Cerebellar cortex (tissue), 1 donor: ENCODE measurements at regions not wholly inside any gene's neighbourhood (a gene's known extent, or its start where the extent isn't known, plus 50 kb on each side); places are given as distances from the start of the nearest gene placed in this dataset.

Source experiments
- DNase-seq: peaks from one replicate; pipeline ENCODE4 v3.0.0-alpha.2; 2015; ENCODE audit warnings: low spot score

DNA sequence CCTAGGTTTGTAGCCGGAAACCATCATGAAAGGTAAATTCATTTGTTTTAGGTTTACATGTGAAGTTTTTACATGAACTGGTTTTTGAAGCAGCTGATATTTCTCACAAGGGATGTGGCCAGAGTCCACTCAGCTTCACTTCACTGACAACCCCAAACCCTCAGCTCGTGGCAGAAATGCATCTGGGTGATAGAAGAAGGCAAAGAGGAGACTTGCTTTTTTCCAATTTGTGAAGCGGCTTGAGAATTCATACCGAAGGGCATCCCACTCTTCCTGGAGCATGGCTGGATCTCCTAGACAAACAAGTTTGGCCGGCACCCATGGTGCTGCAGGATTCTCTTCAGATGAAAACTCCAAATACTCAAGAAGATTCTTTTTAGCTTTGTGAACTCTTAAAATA, 392.8 kb upstream of the CNR1 start:
- DNase-seq, result no peak

DNA sequence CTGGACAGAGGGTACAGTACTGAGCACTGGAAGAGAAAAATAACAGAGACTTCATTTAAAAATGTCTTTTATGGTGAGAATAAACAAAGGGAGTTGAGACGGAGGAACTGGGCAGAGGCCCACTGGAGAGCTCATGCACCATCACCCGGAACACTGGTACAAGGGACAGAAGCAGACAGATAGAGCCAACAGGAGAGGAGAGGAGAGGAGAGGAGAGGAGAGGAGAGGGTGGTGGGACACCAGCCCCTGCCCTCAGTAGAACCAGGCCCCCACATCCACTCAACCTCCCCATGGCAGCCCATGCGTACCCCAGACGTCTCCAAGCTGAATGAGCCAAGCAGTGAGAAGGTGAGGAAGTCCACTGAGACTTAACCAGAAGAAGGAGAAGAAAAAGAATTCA, 390.5 kb upstream of the CNR1 start:
- no peak for DNase-seq

GRCh38 chr6:88548891-88549505, 382.9 kb upstream of the CNR1 start:
- no peak for DNase-seq

- DNase-seq, result no peak
These were observed 381.6 kb upstream of the CNR1 start for GRCh38 chr6:88547768-88548167.

DNA sequence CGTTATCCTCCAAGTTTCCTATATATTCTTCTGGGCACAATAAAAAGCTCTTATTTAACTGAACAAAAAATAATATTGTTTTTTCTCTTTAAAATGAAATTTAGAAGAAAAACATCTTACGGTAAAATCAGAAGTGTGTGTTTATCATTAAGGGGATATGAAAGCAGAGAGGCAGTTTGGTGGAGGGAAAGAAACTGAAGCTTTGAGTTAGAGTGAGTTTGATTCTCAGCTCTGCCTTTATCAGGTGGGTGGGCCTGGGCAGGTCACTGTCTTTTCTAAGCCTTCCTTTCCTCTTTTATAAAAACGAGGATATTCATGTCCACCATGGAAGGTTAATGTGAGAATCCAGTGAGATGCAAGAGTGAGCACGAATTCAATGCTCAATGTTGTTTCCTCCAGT, 379.8 kb upstream of the CNR1 start:
- DNase-seq, result no peak

- no peak for DNase-seq
These were observed 379.0 kb upstream of the CNR1 start for GRCh38 chr6:88544986-88545612.

DNA sequence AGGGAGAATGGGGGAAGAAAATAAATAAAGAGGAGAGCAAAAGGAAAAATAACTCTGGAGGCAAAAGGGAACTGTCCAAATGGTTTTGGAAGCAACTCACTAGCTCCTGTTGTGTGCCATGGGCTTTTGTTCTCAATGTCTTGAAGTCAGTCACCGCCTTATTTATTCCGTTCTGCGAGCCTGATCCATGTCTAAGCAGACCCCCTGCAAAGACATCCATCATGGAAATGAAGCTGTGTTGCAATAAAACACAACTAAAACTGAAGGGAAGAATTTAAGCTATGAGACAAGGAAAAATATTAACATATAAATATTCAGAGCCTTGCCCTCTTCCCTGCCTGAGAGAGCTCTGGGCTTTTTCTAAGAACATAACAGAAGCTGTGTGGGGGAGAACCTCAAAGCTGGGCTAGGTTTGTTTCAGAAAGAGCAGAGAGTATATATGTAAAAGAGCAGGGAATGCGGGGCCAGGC, 373.2 kb upstream of the CNR1 start:
- DNase-seq, result no peak

DNA sequence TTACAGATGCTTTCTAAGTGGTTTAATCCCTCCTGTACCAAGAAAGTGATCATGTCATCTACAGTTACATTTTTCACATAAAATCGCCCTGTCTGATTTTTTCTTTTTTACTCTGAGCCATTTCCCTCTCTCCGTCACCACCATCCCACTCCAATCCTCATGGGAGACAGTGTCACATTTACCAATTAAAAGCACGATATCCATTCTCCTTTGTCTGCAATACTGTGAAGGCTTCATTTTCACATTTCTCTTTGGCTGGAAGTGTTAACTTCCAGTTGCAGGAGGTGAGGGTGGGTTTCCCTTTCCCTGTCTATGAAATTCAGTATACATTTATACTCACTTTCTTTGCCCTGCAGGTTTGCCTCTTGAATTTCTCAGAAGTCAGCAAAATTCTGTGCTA, 372.7 kb upstream of the CNR1 start:
- DNase-seq, result no peak

DNA sequence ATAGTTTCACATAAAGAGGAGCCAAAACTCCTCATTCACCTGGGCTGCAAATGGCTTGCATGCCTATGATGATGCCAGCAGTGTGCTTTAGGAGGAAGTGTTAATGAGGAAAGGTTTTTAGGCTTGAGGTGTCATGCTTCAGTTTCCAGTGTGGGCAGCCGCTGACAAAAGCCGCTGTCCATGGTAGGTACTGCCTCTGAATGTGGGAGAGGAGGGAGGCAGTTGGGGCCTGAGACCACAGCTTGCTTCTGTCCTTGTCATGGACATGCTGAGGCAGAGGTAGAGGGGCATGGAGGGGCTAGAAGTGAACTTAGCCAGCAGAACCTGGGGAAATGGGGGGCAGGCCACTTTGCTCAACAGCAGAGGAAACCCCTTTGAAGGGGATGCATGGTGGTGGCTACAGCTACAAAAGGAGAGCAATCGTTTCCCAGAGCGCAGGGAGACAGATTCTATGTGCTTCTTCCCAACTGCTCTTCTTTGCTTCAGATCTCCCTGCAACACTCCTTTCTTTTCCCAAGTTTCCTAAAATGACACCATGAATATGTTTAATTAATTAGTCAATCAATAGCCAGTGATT, 372.1 kb upstream of the CNR1 start:
- no peak for DNase-seq

DNA sequence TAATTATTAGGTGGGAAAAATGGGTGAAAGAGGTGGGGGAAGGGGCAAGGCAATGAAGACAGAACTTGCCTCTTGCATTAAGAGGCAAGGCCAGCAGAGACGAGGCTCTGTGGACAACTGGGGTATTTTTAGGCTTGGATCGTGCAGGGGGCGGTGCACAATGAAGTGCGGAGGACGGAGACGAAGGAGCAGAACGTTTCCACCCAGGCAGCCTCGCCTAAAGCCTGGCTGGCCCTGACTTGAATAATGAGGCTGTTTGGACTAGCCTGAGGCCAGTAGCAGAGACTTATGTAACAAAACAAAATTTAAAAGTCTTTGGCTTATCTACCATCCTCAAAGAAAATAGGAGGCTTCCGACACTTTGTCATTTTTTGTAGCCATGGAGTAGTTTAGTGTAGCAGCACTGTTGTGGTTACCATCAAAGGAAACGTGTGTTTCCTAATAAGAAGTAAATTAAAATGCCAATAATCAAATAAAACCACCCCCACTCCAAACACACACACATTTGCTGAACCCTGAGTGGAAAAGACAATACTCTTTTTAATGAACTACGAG, 370.0 kb upstream of the CNR1 start:
- DNase-seq, result no peak

DNA sequence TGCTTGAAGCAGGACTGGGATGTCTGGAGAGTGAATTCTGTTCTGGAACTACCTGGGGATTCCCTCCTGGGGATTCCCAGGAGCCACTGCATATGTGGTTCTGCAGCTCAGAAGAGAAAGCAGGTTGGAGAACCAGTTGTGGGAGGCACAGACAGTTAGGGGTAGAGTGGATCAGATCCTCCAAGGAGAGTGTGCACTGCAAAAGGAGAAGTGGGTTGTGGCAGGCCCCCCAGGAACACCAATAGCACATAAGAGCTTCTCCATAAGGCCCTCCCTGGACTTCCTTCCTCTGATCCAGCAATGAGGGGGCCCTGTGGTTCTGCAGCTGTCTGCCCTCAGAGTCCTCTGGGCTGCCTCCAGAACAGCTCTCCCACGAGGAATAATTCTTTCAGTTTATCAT, 369.2 kb upstream of the CNR1 start:
- DNase-seq, result no peak

GRCh38 chr6:88532241-88532860, 366.2 kb upstream of the CNR1 start:
- no peak for DNase-seq

DNA sequence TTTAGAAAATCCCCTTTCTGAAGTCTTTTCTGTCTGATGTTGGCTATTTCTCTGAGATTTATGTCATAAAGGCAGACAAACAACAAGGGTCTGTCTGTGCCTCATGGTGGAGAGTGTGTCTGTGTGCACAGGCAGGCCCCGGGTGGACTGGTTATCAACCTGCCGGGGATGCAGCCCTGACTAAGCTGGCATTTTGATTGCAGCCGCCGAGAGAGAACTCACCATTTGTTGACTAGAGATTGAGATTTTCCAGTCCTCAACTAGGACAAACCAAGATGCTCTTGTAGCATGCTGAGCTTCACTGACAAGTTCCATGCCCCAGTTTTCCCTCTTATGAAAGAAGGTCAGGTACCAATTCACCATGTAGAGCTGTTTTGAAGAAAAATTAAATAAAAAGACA, 363.6 kb upstream of the CNR1 start:
- no peak for DNase-seq

DNA sequence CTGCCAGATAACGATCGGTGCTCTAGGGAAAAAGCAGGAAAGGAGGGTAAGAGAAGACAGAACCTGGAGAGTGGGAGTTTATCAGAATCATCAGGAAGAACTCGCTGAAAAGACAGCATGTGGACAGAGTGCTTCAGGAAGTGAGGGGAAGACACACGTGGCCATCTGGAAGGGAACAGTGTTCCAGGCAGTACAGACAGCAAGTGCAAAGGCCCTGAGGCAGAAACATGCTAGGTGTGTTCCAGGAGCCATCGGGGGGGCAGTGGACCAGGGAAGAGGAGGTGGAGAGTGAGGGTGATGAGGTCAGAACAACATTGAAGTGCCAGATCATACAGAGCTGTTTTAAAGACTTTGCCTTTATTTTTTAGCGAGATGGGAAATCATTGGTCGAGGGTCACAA, 354.3 kb upstream of the CNR1 start:
- DNase-seq, result no peak

DNA sequence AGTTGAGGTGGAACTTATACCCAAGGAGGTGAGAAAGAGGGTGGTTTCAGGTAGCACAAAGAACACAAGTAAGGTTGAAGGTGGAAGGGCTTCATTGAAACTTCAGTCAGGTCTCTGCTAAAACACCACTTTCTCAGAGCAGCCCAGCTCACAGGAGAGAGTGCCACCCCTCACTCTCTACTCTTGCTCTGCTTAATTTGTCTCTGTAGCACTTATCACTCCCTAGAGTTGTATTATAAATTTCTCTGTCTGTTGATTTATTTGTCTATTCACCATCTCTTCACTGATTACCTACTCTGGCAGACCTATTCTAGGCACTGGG, 353.8 kb upstream of the CNR1 start:
- no peak for DNase-seq

- DNase-seq, result no peak
These were observed 353.3 kb upstream of the CNR1 start for GRCh38 chr6:88519301-88520016.

DNA sequence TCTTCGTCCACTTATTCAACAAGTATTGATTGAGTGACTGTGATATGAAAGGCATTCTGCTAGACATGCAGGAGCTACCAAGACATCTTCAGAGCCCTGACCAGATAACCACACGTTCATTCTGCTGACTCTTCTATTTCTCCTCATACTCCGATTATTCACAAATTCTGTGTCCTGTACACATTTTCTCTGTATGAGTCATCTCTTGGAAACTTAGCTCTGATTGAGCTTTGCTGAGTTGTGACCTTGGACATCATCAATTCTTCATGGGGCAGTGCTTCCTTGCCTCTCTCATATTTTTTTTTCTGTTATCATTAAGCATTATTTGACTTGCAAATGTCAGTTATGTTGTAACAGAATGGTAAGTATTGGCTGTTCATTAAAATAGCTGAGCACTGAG, 351.6 kb upstream of the CNR1 start:
- DNase-seq, result no peak

GRCh38 chr6:88513920-88514319, 347.8 kb upstream of the CNR1 start:
- DNase-seq, result no peak

DNA sequence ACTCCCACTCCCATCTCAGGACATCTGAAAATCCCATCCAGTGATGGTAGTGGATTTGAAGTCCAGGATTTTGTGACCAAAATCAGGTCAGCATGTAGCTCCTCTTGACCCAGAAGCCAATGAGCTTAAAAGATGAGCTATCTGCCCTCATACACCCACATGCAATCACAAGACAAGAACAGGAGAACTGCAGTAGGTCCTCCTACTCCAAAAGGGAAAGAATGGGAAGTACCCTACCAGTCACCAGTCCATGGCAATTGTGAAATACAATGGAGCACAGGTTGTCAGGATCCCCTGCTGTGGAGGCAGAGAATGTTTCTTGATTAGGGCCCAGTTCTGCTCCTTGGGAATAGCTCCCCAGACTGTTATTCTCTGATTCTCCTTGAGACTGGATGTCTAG, 347.3 kb upstream of the CNR1 start:
- no peak for DNase-seq

- DNase-seq, result peak; percentile 62
These were observed 346.8 kb upstream of the CNR1 start for GRCh38 chr6:88512951-88513350.

- peak; percentile 69 for DNase-seq
These were observed 336.2 kb upstream of the CNR1 start for GRCh38 chr6:88502391-88502790.

GRCh38 chr6:88499845-88500699, 333.9 kb upstream of the CNR1 start:
- DNase-seq, result no peak
